RPMI7951 (cell line): ENCODE measurements at regions not wholly inside any gene's neighbourhood (a gene's known extent, or its start where the extent isn't known, plus 50 kb on each side); places are given as distances from the start of the nearest gene placed in this dataset.
"Not testable (repeated sequence)": the region's sequence is repeated elsewhere in the genome, so short reads cannot be mapped to it uniquely, and the experiment has no call there.

Experiments
- DNase-seq: peaks from one replicate; pipeline ENCODE4 v3.0.0-alpha.2; 2012; ENCODE audit warnings: low read depth

DNA sequence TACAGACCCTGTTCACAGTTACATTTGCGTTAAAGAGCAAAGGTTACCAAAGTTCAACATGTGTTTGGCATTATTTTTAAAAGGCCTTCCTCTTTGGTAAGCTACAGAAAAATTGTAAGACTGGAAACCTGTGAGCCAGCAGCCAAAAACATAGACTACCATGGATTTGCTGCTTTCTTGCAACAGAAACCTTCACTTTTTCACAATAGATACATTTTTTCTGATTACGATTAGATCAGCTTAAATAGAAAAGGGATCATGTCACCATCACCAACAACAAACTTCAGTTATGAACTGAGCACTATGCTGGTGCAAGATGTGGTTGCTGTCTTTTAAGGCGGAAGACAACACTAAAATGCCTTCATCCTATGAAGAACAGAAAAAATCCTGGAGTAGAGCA, 112.3 kb upstream of the MARCKS start:
- DNase-seq = no peak

DNA sequence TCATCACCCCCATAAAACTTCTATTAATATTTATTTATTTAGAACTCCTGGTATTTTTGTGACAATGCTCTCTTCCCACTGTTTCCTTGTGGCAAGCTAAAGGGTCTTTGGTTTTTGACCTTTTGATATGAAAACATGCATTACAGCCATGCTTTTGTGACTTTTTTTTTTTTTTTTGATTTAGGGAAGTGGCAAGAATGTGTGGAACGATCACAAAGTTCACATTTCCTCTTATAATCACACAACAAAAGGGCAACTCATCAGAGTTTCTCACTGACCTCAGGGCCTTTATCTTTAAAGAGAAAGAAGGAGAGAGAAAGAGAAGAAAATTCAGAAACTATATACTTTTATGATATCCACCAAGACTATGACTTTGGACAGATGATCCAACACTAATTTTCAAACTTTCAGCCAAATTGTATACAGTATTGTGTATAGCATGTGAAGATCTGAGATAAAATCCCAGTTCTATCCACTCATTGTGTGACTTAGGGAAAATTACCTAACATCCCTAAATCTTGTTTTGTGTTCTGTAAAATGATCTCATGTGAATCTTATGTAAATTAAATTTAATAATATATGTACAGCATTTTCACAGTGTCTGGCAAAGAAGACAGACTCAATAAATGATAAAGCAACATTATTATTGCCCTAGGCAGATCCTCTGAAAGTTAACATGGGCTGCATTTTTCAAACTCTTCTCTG, 106.8 kb upstream of the MARCKS start:
- DNase-seq = no peak

DNA sequence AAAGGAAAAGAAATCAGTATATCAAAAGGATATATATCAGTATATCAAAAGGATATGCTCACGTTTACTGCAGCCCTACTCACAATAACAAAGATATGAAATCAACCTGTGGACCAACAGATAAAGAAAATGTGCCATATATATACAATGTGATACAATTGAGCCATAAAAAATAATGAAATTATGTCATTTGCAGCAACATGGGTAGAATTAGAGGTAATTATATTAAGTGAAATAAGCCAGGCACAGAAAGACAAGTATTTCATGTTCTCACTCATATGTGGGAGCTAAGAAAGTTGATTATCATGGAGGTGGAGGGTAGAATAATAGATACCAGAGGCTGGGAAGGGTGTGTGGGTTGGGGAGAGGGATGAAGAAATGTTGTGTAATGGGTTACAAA, 102.9 kb upstream of the MARCKS start:
- DNase-seq = no peak

DNA sequence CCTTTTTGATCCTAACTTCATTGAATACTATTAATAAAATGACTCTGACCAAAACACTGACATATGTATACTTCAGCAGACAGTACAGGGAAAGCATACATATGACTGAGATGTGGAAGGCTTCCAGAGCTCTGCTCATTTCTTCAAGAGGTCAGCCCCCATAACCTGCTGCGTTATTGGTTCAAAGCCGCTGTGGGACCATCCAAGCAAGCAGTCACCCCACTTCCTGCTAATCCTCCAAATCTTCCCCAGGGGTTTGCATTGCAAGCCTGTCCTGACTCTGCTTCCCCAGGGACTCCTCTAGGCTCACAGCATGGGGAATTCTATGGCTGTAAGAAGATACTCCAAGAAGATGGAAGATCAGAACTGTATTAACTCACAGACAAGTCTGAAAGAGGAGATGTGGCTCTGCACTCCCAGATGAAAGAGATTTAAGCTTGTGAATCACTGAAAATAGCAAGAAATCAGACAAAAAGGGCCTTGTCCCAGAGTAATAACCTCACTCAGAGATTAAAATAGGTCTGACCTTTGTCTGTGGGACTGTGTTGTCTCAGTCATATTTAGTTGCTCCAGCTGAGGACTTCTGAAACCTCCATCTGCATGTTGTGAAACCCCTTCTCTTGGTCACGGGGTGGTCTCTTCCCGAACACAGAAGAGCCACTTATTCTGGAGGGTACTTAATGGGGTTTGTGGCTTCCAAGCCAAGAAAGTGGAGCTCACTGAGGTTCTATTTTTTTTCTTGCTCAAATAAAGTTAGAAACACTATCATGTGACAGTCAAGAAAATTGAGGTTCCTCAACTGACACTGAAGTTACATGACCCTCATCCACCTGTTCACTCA, 101.5 kb upstream of the MARCKS start:
- DNase-seq = no peak

DNA sequence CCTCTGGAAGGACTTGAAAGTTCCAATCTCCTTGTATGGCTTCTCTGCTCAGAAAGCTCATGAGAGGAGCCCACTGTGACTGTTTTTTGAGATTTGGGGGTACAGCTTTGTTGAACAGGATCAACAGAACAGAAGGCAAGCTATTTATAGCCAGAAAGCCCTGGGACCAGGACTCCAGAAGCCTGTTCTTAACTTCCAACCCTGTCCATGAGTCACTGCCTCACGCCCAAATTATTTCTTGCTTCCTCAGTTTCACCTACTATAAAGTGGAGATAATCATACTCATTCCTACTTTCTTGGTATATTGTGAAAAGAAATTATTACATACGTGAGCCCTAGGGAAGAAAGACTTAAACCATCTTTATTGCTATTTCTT, 100.9 kb upstream of the MARCKS start:
- DNase-seq = no peak

DNA sequence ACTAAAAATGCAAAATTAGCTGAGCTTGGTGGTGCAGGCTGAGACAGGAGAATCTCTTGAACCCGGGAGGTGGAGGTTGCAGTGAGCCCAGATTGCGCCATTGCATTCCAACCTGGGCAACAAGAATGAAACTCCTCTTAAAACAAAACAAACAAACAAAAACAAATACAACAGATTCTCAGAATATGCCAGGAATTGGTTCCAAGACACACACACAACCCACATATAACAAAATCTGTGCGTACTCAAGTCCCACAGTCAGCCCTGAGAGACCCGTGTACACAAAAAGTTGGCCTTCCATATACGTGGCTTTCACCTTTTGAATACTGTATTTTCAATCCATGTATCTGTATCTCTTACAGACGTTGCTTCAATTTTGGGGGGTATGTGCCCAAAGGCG, 98.9 kb upstream of the MARCKS start:
- DNase-seq = no peak

DNA sequence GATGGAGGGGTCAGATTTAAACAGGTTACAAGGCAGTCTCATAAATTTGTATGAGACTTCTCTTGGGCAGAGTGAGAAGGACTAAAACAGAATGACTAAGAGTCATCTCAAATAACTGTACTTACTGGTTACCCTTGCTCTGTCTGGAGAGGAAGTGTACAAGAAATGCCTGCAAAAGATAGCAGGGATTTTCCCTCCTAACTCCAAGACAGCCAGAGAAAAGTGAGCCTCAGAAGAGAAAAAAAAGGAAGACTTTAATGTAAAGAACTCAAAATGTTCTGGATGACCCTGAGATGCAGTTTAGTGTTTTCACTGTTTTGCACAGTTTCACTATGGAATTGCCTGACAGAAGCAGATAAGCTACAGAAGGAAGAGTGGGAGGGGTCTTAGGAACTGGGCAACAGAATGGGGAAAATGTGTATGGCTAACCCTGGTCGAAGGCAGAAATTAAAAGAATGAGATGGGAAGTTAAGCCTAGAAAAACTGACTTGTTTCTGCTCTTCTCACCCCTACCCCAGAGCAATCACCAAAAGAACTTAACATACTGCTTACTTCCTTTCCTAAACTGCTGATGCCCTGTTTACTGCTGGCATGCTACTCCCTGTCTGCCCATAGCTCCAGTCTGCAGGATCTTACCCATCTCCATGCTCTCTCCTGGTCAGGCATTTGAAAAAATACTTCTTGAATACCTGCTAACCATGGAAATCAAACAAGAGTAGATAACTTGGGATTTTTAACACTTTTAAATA, 98.1 kb upstream of the MARCKS start:
- no peak for DNase-seq

DNA sequence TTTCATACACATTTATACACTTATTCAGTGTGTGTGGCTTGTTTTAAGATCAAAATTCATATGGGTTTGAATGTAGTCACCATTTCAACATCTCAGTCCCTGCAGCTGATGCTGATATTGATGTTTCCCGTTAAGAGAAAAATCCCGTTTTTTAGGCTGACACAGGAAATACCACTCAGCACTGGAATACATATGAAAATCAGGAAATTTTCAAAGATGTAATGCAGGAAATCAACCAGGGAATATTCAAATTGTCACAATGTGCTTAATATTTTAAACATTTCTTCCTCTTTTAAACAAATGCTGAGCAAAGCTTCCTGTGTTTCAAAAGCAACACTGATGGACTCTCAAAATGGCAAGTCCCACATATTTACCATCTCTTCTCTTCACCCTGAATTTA, 94.5 kb upstream of the MARCKS start:
- DNase-seq = no peak

DNA sequence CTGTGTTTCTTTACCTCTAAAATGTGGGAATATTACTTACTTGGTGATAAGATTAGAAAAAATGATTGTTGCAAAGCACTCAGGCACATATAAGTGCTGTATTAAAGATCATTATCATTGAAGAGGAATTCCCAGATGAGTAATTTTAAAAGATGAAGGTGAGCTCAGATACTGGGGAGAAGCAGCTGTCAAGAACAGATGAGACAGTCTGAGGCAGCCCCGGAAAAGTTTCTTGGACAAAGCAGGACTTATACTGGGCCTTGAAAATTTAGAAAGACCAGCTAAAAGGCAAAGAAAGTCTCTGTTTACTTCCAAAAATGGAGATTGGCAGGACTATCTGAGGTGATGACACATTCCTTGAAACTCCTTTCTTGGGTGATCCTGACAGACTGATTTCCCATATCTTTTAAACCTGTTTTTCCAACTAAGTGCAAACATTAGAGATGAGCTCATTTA, 93.8 kb upstream of the MARCKS start:
- DNase-seq = no peak

DNA sequence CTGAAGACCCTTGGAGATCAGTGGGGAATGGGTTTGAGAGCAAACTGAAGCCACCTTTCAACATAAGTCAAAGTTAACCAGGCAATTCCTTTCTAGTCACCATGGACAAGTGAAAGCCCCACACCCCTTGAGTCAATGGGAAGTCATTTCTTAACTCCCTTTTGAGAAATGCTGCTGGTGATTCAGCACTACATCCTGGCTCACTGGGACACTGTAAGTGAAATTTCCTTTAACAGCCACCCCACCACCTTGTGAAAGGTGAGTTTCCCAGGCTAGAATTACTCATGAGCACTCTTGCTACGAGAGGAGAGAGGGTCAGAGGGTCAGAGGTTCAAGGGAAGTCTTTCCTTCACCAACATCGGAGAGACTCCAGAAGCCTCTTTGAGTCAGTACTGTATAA, 93.3 kb upstream of the MARCKS start:
- peak; percentile 60 for DNase-seq

DNA sequence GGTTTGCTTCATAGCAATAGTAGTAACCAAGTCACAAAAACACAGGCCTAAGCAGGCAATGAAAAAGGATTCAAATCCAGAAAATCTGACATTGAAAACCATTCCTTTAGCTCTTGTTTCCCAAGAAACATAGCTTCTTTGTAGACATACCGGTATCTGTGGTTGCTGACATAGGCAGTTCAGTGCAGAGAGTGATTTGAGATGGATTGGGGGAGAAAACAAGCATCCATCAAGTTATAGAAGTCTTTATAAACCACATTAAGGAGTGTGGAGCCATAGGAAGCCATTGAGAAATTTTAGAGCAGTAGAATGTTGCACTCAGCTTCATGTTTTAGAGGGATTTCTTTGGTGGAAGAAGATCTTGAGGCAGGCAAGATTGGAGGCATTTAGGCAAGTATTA, 91.2 kb upstream of the MARCKS start:
- no peak for DNase-seq

DNA sequence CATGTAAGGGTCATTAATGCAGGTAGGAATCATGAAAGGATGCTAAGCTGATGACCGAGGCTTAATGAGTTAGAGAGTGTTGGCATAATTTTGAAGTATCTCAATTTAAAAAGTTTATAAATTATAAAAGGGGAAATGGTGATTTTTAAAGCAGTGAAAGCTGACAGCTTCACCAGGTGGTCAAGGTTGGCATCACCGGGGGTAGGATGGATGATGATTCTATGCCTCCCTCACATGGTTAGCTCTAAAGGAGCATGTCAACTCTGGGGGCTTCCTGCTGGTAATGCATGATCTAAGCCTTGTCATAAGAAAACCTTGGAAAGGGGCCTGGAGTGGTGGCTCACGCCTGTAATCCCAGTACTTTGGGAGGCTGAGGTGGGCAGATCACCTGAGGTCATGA, 89.2 kb upstream of the MARCKS start:
- DNase-seq = no peak

DNA sequence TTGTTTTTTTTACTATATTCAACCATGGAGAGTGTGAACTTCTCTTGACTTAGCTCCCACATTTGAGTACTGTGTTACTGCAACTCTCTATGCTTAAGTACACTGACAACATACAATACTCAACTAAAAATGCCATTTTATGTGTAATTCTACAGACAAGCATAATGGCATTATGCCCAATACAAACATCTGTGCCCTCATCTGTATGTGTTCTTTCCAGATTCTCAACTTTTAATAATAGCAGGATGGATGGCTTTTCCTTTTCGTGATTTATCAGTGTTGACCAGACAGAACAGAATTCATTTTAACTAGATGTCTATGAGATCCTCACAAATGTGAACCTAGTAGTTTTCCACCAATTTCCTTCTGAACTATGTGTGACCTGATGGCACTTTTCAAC, 84.2 kb upstream of the MARCKS start:
- DNase-seq = no peak

DNA sequence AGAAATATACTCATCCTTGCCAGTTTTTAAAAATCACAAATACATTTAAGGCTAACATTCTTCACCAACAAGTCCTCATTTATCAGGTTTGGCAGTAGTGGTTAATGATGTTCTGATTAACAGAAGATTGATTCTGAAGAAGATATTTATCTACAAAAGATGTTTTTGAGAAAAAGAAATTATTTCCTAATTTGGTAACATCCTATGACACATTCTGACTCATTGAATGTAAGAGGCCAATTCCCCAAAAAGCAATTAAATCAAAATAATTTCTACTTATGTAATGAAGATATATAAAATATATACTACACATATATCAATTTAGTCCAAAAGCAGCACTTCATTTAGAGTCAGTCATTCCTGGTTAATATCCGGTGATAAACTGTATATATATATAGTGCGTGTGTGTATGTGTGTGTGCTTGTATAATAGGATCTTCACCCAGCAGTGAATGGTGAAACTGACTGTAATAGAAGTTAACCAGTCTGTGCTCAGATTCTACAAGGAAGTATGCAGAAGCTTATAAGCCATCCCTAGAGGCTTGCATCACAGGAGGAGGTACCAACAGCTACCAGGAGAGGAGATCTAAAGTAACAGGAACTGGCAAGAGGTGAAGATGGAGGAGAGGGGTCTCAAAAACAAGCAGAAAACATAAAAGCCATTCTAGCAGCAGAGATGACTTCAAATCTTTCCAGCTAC, 82.9 kb upstream of the MARCKS start:
- DNase-seq = peak; percentile 18

DNA sequence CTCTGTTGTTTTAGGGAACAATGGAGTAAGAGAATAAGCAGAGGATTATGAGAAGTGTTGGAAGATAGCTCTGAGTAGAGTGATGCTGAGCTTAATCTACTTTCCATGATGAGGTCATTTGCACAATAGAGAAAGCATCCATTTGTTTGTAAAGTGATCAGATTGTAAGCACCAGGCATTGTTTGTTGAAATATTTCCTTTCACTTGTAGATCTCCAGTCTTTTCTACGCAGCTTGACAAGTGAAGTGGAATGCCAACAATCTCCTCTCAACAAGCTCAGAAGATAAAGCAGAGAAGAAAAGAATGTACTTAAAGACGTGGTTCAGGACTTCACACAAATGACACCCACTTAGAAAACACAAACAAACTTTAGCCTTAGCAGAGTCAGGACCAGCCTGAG, 80.1 kb upstream of the MARCKS start:
- no peak for DNase-seq

DNA sequence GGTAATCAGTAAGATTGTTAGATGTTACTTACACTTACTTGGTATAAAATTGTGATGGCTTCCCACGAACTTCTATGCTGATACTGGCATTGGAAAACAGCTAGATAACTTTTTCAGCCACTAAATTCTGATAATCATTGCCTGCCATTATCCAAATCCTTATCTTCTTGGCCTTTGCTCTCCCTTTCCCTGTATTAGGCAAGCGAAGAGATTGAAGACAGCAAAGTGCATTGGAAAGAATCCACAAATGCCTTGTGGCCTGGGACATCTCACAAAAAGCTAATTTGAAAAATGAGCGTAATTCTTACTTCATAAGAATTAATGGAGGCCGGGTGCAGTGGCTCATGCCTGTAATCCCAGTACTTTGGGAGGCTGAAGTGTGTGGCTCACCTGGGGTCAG, 79.5 kb upstream of the MARCKS start:
- DNase-seq = no peak

DNA sequence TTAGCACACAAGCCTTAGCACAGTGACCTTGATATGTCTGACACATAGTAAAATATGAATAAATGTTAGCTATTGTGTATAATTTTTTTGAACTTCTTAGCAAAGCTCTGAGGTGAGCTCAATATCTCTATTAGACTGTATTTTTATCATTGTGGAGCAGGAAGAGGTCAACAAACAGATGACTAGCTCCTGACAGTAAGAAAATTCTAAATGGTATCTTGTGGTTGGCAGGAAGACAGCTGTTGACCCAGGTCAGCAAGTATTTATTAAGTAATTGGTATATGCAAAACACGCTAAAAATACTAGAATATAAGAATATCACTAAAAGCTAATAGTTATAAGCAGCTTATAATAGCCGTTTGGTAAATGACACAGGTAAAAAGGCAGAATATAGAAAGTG, 77.5 kb upstream of the MARCKS start:
- no peak for DNase-seq

DNA sequence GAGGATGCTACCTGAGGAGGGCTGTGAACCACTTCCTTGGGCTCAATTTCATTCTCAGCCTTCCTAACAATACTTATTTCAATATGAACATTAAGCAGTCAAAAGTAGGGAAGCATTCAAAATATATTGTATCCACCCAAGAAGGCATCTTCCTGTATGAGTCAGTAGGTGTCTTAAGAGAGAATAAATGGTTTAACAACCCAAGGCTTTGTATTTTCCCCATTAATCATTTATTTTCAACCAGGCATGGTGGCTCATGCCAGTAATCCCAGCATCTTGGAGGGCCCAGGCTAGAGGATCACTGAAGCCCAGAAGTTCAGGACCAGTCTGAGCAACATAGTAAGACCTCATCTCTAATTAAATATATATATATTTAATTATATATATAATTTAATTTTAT, 74.5 kb upstream of the MARCKS start:
- no peak for DNase-seq

DNA sequence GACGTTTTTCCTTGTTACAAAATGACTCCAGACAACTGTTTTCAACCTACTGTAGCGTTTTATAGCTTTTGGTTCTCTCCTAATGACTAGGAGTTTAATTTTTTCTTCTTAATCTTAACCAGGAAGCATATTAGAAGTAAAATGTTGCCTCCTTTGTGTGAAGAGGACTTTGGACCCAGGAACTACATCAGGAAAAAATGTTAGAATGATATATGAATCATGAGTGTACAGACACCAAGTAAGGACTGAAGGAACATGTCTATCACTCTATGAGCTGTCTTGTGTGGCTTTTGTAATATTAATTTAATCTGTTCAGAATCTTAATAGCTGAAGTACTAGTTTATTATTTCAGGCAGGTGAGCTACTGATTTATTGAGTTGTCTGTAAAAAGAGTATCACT, 71.0 kb upstream of the MARCKS start:
- DNase-seq = no peak

DNA sequence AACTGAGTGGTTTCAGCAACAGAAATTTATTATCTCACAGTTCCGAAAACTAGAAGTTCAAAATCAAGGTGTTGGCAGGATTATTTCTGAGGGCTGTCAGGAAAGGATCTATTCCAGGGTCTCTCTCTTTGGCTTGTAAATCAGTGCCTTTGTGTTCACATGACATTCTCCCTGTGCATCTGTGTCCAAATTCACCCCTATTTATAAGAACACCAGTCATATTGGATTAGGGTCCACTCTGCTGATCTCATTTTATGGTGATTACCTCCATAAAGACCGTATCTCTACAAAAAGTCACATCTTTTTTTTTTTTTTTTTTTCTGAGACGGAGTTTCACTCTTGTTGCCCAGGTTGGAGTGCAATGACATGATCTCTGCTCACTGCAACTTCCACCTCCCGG, 68.6 kb upstream of the MARCKS start:
- DNase-seq = no peak

DNA sequence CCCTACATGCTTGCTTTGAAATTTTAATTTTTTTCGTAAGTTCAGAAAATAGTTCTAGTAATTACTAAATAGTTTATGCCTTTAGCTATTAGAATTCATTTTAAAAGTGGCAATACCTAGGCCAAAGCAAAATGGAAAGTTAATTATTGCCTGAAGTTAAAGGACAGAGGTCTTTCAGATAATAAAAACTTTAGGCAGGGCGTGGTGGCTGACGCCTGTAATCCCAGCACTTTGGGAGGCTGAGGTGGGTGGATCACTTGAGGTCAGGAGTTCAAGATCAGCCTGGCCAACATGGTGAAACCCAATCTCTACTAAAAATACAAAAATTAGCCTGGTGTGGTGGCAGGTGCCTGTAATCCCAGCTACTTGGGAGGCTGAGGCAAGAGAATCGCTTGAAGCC, 65.9 kb upstream of the MARCKS start:
- not testable (repeated sequence) for DNase-seq

DNA sequence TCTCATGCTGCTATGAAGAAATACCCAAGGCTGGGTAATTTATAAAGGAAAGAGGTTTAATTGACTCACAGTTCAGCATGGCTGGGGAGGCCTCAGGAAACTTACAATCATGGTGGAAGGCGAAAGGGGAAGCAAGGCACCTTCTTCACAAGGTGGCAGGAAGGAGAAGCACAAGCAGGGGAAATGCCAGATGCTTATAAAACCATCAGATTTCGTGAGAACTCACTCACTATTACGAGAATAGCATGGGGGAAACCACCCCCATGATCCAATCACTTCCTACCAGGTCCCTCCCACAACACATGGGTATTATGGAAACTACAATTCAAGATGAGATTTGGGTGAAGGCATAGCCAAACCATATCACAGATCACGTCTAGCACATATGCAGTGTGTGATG, 61.8 kb upstream of the MARCKS start:
- DNase-seq = not testable (repeated sequence)
